Psoas muscle (tissue), 7 donors: ENCODE measurements at regions not wholly inside any gene's neighbourhood (a gene's known extent, or its start where the extent isn't known, plus 50 kb on each side); places are given as distances from the start of the nearest gene placed in this dataset.

Experiments used
- ATAC-seq, 4 donors: fragments of 200-7000 bp; cut with Tn5 transposase; one replicate each; pipeline ENCODE4 v1.9.1; 2020; ENCODE audit warnings: moderate library complexity in 3 of 4, mild to moderate bottlenecking in 2 of 4
- DNase-seq, 2 donors: peaks; one replicate each; pipeline ENCODE4 v3.0.0-alpha.2; 2020
- H3K27ac ChIP-seq: fragments of 200-600 bp; one replicate; pipeline ENCODE4 v1.8.0; 2022
- H3K27me3 ChIP-seq, 3 donors: fragments of 200-600 bp in 1 of 3; one replicate each; pipeline versions ENCODE4 v1.6.1 to v1.8.0; 2013 to 2022; ENCODE audit warnings: low read length in 2 of 3, mild to moderate bottlenecking in 2 of 3, moderate library complexity in 1 of 3; ENCODE audit not compliant: insufficient read depth in 3 of 3
- H3K36me3 ChIP-seq, 2 donors: fragments of 200-600 bp in 1 of 2; one replicate each; pipeline versions ENCODE4 v1.6.1 to v1.8.0; 2013 to 2022; ENCODE audit warnings: low read depth in 1 of 2, mild to moderate bottlenecking in 1 of 2, moderate library complexity in 1 of 2; ENCODE audit not compliant: insufficient read depth in 1 of 2
- H3K4me1 ChIP-seq: fragments of 200-600 bp; one replicate; pipeline ENCODE4 v1.8.0; 2022
- H3K4me3 ChIP-seq: fragments of 200-600 bp; one replicate; pipeline ENCODE4 v1.8.0; 2022; ENCODE audit warnings: mild to moderate bottlenecking
- H3K9me3 ChIP-seq: fragments of 200-600 bp; one replicate; pipeline ENCODE4 v1.8.0; 2022
- CTCF ChIP-seq: fragments of 200-600 bp; IDR thresholded peaks from one replicate; pipeline ENCODE4 v1.8.0; 2022; ENCODE audit warnings: antibody characterized with exemption
- WGBS, 3 donors: extraction: QIAGEN DNeasy Blood & Tissue Kit; methylation state at CpG; one replicate each; pipeline versions ENCODE4 v1.1.6 to v1.1.7; 2013; 5-methylcytosine and 5-hydroxymethylcytosine counted together
- intact Hi-C, 2 donors: fragments of 100-400 bp; cut with DNase I; formaldehyde crosslinking; loops; one replicate each; pipeline versions ENCODE4 v1.11.0 to v1.14.2; 2022
- donor health status: healthy with polysubstance abuse.
- donor health status: DM: no; HTN: no; CAD: no; lungs with moderate emphysema.
- donor health status: Bipolar disorder and iron deficiency.
- donor health status: healthy.
- donor health status: DM: yes; HTN: yes; CAD: no.
- donor health status: DM: no; HTN: no; CAD: no.
- donor health status: DM: yes; HTN: yes; CAD: no.

DNA sequence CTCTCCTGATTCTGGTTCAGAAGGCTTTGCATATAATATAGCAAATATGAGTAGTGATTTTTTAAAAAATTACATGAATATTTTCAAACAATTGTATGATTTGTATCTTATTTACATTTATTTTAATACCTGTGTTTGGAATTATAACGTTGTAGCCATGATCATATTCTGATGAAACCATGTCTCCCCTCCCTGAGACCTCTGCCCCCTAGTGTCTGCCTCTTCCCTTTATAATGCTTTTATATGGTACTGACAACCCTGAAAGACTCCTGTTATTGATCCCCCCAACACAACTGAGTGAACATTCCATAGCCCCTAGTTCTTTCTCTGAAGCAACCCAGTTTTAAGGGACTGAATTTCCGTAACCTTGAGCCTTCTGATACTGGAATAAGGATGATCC lies 187.4 kb downstream of the SOX3 start:
- WGBS, 3 donors = 54 to 73% (median 61%) methylated on average over 2 of the region's 2 CpGs
- intact Hi-C loops = no loop called here

DNA sequence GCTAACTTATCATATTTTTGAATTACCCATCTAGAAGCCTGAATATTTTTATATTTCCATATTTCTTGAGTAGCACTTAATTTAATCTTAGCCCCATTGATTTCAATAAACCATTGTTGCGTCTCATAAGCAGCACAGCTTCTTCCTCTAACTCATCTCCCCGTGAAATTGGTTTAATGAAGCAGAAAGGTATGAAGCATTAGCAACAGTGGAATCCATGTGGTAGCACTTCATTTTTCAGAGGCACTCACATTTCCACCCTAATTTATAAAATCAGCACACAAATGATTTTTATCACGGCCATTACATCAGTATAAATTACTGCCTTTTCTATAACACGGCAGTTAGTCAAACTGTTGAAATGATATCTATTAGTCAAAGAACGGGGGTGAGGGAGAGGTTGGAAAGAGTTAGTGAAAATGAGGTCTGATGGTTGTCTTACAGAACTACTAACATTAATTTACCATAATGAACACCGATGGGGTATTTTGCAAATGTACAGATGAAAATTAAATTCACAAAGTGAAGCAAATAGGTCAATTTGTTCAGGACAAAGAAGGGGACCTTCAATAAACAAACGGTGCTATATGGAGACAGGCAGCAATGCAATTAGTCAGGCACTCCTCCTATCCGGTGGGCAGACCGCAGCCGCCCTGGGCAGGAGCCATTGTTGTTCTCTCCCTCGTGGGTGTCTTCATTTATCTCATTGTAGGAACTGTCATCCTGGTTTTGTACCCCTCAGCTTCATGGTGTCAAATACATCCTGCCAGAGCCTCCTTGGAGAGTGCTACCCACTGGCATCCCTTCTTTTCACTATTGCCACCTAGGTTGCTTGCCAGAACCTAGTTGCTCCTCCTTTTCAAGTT lies 205.7 kb downstream of the SOX3 start:
- Histone ChIP-seq H3K27ac (no peak overlapping the region), H3K4me1 (no peaks in the 10 kb centered on the region), H3K4me3 (no peak overlapping the region), H3K36me3 (no peaks in the 10 kb centered on the region), H3K9me3 (no peaks in the 10 kb centered on the region), H3K27me3 (no peaks in the 10 kb centered on the region)
- no peak for ATAC-seq
- DNase-seq = no peak
- 27 to 48% (median 45%) methylated on average over 11 of the region's 11 CpGs for WGBS, 3 donors
- intact Hi-C loops = no loop called here
- TF ChIP-seq CTCF = no peak

More for the DNA sequence above, 187.4 kb downstream of the SOX3 start:
- ATAC-seq = no peak
- no peak for TF ChIP-seq CTCF
- no peak for DNase-seq
- Histone ChIP-seq H3K27ac (no peak overlapping the region), H3K4me1 (no peaks in the 10 kb centered on the region), H3K9me3 (no peaks in the 10 kb centered on the region), H3K27me3 (no peaks in the 10 kb centered on the region), H3K4me3 (no peak overlapping the region), H3K36me3 (no peaks in the 10 kb centered on the region)

DNA sequence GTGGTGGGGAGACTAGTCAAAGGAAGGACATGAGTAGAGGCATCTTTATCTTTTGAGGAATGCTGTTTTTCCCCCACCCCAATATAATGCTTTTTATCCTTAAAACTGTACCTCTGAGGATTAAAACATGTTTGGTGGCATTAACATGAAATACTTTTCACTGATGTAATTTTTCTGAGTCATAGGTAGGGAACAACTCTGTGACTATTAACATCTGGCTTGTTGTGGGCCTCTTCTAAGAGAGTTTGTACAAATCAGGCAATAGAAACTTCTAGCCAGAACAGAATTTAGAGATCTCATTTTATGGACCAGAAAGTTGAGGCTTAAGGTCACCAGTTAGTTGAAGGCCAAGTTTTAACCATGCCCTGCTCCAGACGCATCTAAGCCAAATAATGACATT lies 207.6 kb downstream of the SOX3 start:
- no peaks in the 10 kb centered on the region for H3K9me3 ChIP-seq
- intact Hi-C loops = no loop called here
- no peak overlapping the region for H3K4me3 ChIP-seq
- H3K4me1 ChIP-seq = no peaks in the 10 kb centered on the region
- ATAC-seq (no peak), DNase-seq (no peak)
- 75 to 83% (median 81%) methylated on average over 1 of the region's 1 CpG for WGBS, 3 donors
- H3K27me3 ChIP-seq = no peaks in the 10 kb centered on the region
- no peak overlapping the region for H3K27ac ChIP-seq
- H3K36me3 ChIP-seq = no peaks in the 10 kb centered on the region
- TF ChIP-seq CTCF = no peak

- Histone ChIP-seq H3K27ac (no peak overlapping the region), H3K27me3 (no peaks in the 10 kb centered on the region), H3K4me3 (no peak overlapping the region), H3K9me3 (no peaks in the 10 kb centered on the region), H3K4me1 (no peaks in the 10 kb centered on the region), H3K36me3 (no peaks in the 10 kb centered on the region)
- DNase-seq (no peak), ATAC-seq (no peak)
- WGBS, 3 donors = 39 to 59% (median 50%) methylated on average over 1 of the region's 1 CpG
- intact Hi-C loops = no loop called here
- no peak for TF ChIP-seq CTCF
Observed at GRCh38 chrX:140292961-140293360, 211.9 kb downstream of the SOX3 start.

DNA sequence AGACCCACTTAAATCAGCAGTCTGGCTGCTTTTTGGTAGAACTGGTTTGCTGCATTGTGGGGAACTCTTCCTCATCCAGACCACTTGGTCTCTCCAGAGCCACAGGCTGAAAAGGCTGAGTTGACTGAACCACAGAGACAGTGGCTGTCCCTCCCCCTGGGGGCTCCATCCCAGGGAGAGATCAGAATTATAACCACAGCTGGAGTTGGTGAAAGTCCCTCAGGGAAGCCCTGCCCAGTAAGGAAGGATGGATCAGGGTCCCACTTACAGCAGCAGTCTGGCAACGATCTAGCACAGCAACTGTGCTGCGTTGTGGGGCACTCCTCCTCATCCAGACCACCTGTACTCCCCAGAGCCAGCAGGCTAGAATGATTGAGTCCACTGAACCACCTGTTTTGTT lies 212.7 kb downstream of the SOX3 start:
- TF ChIP-seq CTCF = no peak
- 11 to 30% (median 25%) methylated on average over 2 of the region's 2 CpGs for WGBS, 3 donors
- no peaks in the 10 kb centered on the region for H3K36me3 ChIP-seq
- ATAC-seq = no peak
- DNase-seq = no peak
- H3K4me1 ChIP-seq = no peaks in the 10 kb centered on the region
- H3K27ac ChIP-seq = no peak overlapping the region
- H3K9me3 ChIP-seq = no peaks in the 10 kb centered on the region
- no peak overlapping the region for H3K4me3 ChIP-seq
- intact Hi-C loops = no loop called here
- H3K27me3 ChIP-seq = no peaks in the 10 kb centered on the region
